Putamen (tissue), 1 donor: ENCODE measurements at regions not wholly inside any gene's neighbourhood (a gene's known extent, or its start where the extent isn't known, plus 50 kb on each side); places are given as distances from the start of the nearest gene placed in this dataset.

Experiments
- DNase-seq: peaks from one replicate; pipeline ENCODE4 v3.0.0-alpha.2; 2016; ENCODE audit warnings: low spot score

- DNase-seq, result no peak
Observed at GRCh38 chr3:31425401-31425800, 107.3 kb upstream of the STT3B start.

GRCh38 chr3:31427623-31428022 lies 105.1 kb upstream of the STT3B start:
- no peak for DNase-seq

- no peak for DNase-seq
Observed at GRCh38 chr3:31431321-31431720, 101.4 kb upstream of the STT3B start.

GRCh38 chr3:31432897-31433678 lies 99.6 kb upstream of the STT3B start:
- DNase-seq, result no peak

- DNase-seq, result no peak
Observed at GRCh38 chr3:31433679-31433992, 99.1 kb upstream of the STT3B start.

GRCh38 chr3:31434819-31435218 lies 97.9 kb upstream of the STT3B start:
- DNase-seq, result no peak

GRCh38 chr3:31436830-31437229 lies 95.9 kb upstream of the STT3B start:
- DNase-seq, result no peak

GRCh38 chr3:31438742-31439141 lies 94.0 kb upstream of the STT3B start:
- DNase-seq, result no peak

- no peak for DNase-seq
Observed at GRCh38 chr3:31439890-31440750, 92.6 kb upstream of the STT3B start.

GRCh38 chr3:31440878-31441277 lies 91.8 kb upstream of the STT3B start:
- no peak for DNase-seq

GRCh38 chr3:31442755-31443154 lies 90.0 kb upstream of the STT3B start:
- no peak for DNase-seq

- DNase-seq, result no peak
Observed at GRCh38 chr3:31444220-31445142, 88.2 kb upstream of the STT3B start.

- no peak for DNase-seq
Observed at GRCh38 chr3:31445701-31446100, 87.0 kb upstream of the STT3B start.

- no peak for DNase-seq
Observed at GRCh38 chr3:31448035-31448881, 84.5 kb upstream of the STT3B start.

- no peak for DNase-seq
Observed at GRCh38 chr3:31448882-31449243, 83.9 kb upstream of the STT3B start.

GRCh38 chr3:31449318-31449717 lies 83.4 kb upstream of the STT3B start:
- no peak for DNase-seq

GRCh38 chr3:31450345-31450744 lies 82.4 kb upstream of the STT3B start:
- no peak for DNase-seq

GRCh38 chr3:31452495-31453106 lies 80.1 kb upstream of the STT3B start:
- DNase-seq, result no peak

- no peak for DNase-seq
Observed at GRCh38 chr3:31453430-31453829, 79.3 kb upstream of the STT3B start.

GRCh38 chr3:31455524-31455923 lies 77.2 kb upstream of the STT3B start:
- DNase-seq, result no peak

GRCh38 chr3:31456373-31456772 lies 76.4 kb upstream of the STT3B start:
- no peak for DNase-seq
